ENCODE measurements at regions not wholly inside any gene's neighbourhood (a gene's known extent, or its start where the extent isn't known, plus 50 kb on each side); places are given as distances from the start of the nearest gene placed in this dataset.

DNA sequence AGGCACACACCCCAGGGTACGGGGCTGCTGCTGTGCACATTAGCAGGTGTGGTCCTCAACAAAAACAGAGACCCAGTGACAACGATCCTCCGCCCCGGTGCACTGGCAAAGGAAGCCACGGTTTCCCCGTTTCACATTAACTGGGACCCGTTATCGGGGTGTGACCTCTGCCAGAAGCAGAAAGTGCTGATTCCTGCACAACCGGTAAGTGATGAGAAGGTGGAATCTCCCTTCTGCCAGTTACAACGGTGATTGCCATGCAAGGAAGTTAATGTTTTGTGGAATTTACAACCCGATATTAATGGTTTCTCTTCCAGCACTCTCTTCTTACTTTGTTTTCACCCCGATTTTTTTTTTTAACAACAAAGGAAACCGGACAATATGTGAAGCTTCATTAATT is 294.9 kb upstream of the IRX1 start:
- TF ChIP-seq CTCF (IDR thresholded peaks at IDR 0.05) (no peak), POLR2AphosphoS5 (IDR thresholded peaks at IDR 0.05) (no peak), POLR2A (IDR thresholded peaks at IDR 0.05) (no peak)

All from breast epithelium (tissue), 3 donors.